PC-3 (cell line): ENCODE measurements at regions not wholly inside any gene's neighbourhood (a gene's known extent, or its start where the extent isn't known, plus 50 kb on each side); places are given as distances from the start of the nearest gene placed in this dataset.

ENCODE experiments used
- ATAC-seq: fragments of 200-7000 bp; cut with Tn5 transposase; 2 replicates; pipeline ENCODE4 v1.9.1; 2020; ENCODE audit warnings: mild to moderate bottlenecking, moderate library complexity
- BruUV-seq: library from RNA; stranded (reverse); fragments of 400-500 nt; replicated peaks from 2 replicates; lab custom pipeline; 2021; lab: Mats Ljungman, UMichigan
- CTCF ChIA-PET: fragments of 300-600 bp; sonication (Branson Sonifier 250); formaldehyde crosslinking; loops from one replicate; lab custom pipeline; 2022; ENCODE audit warnings: antibody characterized with exemption; lab: Charles Lee
- POLR2A ChIA-PET: fragments of 300-600 bp; sonication (Branson Sonifier 250); formaldehyde crosslinking; loops from one replicate; lab custom pipeline; 2022; ENCODE audit warnings: antibody characterized with exemption; ENCODE audit not compliant: unreplicated experiment; lab: Charles Lee
- DNase-seq: peaks from one replicate; pipeline ENCODE4 v3.0.0-alpha.2; 2015
- H2AFZ ChIP-seq: fragments of 300-600 bp; sonication (generic); 2 replicates; pipeline ENCODE4 v1.6.0; 2016; ENCODE audit warnings: antibody characterized with exemption, low read length
- H3F3A ChIP-seq: fragments of 300-600 bp; sonication (generic); one replicate; pipeline ENCODE4 v1.6.0; 2017; ENCODE audit warnings: antibody characterized with exemption, low read length, control low read depth, mild to moderate bottlenecking; ENCODE audit not compliant: unreplicated experiment
- H3K27ac ChIP-seq: fragments of 300-600 bp; sonication (generic); 2 replicates; pipeline ENCODE4 v1.5.1; 2016; ENCODE audit warnings: mild to moderate bottlenecking, low read length
- H3K27me3 ChIP-seq: fragments of 300-600 bp; sonication (generic); 2 replicates; pipeline ENCODE4 v1.6.1; 2016; ENCODE audit warnings: low read length, mixed read lengths
- H3K36me3 ChIP-seq: fragments of 300-600 bp; sonication (generic); 2 replicates; pipeline ENCODE4 v1.6.1; 2016; ENCODE audit warnings: low read depth, mixed run types, low read length, mixed read lengths
- H3K4me1 ChIP-seq: fragments of 300-600 bp; sonication (generic); 2 replicates; pipeline ENCODE4 v1.5.1; 2016; ENCODE audit warnings: low read length; ENCODE audit not compliant: insufficient read depth
- H3K4me2 ChIP-seq: fragments of 300-600 bp; sonication (generic); 2 replicates; pipeline ENCODE4 v1.6.0; 2016; ENCODE audit warnings: low read length
- H3K4me3 ChIP-seq: fragments of 300-600 bp; sonication (generic); 2 replicates; pipeline ENCODE4 v1.5.1; 2016; ENCODE audit warnings: mild to moderate bottlenecking, low read length, mixed read lengths
- H3K79me2 ChIP-seq: fragments of 300-600 bp; sonication (generic); 2 replicates; pipeline ENCODE4 v1.6.1; 2017; ENCODE audit warnings: low read length, mixed read lengths
- H3K9ac ChIP-seq: fragments of 300-600 bp; sonication (generic); 2 replicates; pipeline ENCODE4 v1.6.0; 2016; ENCODE audit warnings: mild to moderate bottlenecking, low read length
- H3K9me2 ChIP-seq: fragments of 300-600 bp; sonication (generic); replicated peaks from 2 replicates; pipeline ENCODE4 v1.6.1; 2016; ENCODE audit warnings: mixed run types, low read length, mixed read lengths
- H3K9me3 ChIP-seq: fragments of 300-600 bp; sonication (generic); 2 replicates; pipeline ENCODE4 v1.6.1; 2016; ENCODE audit warnings: low read length, mixed read lengths
- H4K20me1 ChIP-seq: fragments of 300-600 bp; sonication (generic); 2 replicates; pipeline ENCODE4 v1.6.1; 2016; ENCODE audit warnings: low read length, mixed read lengths
- CTCF ChIP-seq: fragments of 300-600 bp; sonication (generic); conservative IDR thresholded peaks from 2 replicates; pipeline ENCODE4 v1.5.1; 2017; ENCODE audit warnings: antibody characterized with exemption, low read depth, mild to moderate bottlenecking, low read length
- EZH2 ChIP-seq: fragments of 300-600 bp; sonication (generic); IDR thresholded peaks from one replicate; pipeline ENCODE4 v1.6.1; 2017; ENCODE audit warnings: antibody characterized with exemption, mild to moderate bottlenecking, low read length; ENCODE audit not compliant: unreplicated experiment
- EZH2phosphoT487 ChIP-seq: fragments of 300-600 bp; sonication (generic); IDR thresholded peaks from 2 replicates; pipeline ENCODE4 v1.6.1; 2018; ENCODE audit warnings: mild to moderate bottlenecking, antibody characterized with exemption, low read length, borderline replicate concordance
- intact Hi-C: fragments of 100-400 bp; cut with micrococcal nuclease; formaldehyde crosslinking; loops from 2 replicates; pipeline ENCODE4 v1.9.0; 2023

DNA sequence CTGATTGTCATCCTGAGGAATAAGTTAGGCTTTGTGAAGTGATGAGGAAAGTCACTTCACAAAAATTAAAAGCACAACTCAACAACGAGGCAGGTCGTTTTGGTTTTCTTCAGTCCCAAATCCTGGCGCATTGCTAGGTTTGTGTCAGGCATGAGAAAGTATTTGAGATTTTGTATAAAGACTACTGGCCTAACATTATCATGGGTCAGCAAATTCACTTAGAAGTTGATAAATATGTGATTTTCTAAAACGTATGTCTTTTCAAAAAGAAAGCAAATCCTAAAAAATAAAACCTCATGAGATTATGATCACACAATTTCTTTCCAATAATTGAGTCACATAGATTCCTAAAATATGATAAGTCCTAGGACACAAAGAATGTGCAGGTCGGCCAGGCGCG lies 395.8 kb upstream of the RORA start:
- no peak overlapping the region for H3K9ac ChIP-seq
- no peak overlapping the region for H3K4me3 ChIP-seq
- H3K4me2 ChIP-seq, result no peak overlapping the region
- CTCF ChIA-PET, result no interaction called here
- no peaks in the 10 kb centered on the region for H3K79me2 ChIP-seq
- intact Hi-C loops, result loop anchor here (10.0 kb wide), 2 partner anchors 210 to 460 kb away; no protein-coding TSS in a partner anchor
- H3K9me3 ChIP-seq, result no peaks in the 10 kb centered on the region
- ATAC-seq, result no peak
- TF ChIP-seq CTCF, result no peak
- no peak for TF ChIP-seq EZH2phosphoT487
- no peak for TF ChIP-seq EZH2
- DNase-seq, result no peak
- no peaks in the 10 kb centered on the region for H3F3A ChIP-seq
- H3K36me3 ChIP-seq, result no peaks in the 10 kb centered on the region
- no peaks in the 10 kb centered on the region for H3K9me2 ChIP-seq
- no TSS peak for BruUV-seq
- no peaks in the 10 kb centered on the region for H3K4me1 ChIP-seq
- POLR2A ChIA-PET, result no interaction called here
- H4K20me1 ChIP-seq, result no peaks in the 10 kb centered on the region
- no peak overlapping the region for H2AFZ ChIP-seq
- no peak overlapping the region for H3K27ac ChIP-seq
- peaks cover 29% of the 10 kb centered on the region for H3K27me3 ChIP-seq

DNA sequence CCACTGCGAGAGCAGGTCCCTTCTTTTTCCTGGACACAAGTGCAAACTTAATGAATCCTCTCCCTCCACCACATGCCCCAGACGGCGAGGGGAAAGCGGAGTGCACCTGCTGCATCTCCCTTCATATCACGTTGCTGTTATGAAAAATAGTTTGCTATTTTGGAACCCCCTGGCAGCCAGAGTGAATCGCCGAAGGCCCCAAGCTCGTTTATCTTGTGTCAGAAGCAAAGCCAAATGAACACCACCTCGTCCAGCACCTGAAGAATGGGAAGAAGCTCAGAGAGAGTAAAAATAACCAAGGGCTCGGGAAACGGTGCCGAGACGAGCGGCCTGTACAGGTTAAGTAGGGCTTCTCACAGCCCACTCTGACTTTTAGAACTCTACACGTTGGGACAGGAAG lies 394.6 kb upstream of the RORA start:
- H3K4me1 ChIP-seq, result no peaks in the 10 kb centered on the region
- no peaks in the 10 kb centered on the region for H3K36me3 ChIP-seq
- intact Hi-C loops, result loop anchor here (10.0 kb wide), 2 partner anchors 211 to 459 kb away; no protein-coding TSS in a partner anchor
- no peaks in the 10 kb centered on the region for H3F3A ChIP-seq
- BruUV-seq, result no TSS peak
- no peaks in the 10 kb centered on the region for H3K9me2 ChIP-seq
- no peak overlapping the region for H3K4me2 ChIP-seq
- H3K9ac ChIP-seq, result no peak overlapping the region
- TF ChIP-seq EZH2phosphoT487 (no peak), CTCF (no peak), EZH2 (no peak)
- POLR2A ChIA-PET, result no interaction called here
- peaks cover 24% of the 10 kb centered on the region for H3K27me3 ChIP-seq
- H2AFZ ChIP-seq, result no peak overlapping the region
- H3K27ac ChIP-seq, result no peak overlapping the region
- H3K9me3 ChIP-seq, result no peaks in the 10 kb centered on the region
- no peak for ATAC-seq
- no peaks in the 10 kb centered on the region for H4K20me1 ChIP-seq
- H3K4me3 ChIP-seq, result no peak overlapping the region
- H3K79me2 ChIP-seq, result no peaks in the 10 kb centered on the region
- CTCF ChIA-PET, result no interaction called here
- no peak for DNase-seq

DNA sequence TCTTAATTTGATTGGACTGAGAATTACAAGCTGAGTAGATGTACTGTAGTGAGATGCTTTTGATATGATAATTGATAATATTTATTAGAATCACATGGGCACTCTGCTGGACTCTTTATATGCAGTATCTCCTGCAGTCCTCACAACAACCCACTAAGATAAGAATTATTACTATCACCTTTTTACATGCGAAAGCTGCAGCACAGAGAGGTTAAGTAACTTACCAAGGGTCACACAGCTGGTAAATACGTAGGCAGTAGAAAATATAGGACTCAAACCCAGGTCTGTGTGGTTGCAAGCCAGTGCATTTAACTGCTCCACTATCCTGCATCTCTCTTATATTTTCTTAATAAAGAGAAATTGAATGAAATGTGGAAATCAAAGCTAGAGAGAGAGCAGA lies 392.8 kb upstream of the RORA start:
- H3K9me2 ChIP-seq, result no peaks in the 10 kb centered on the region
- H3K79me2 ChIP-seq, result no peaks in the 10 kb centered on the region
- H2AFZ ChIP-seq, result no peak overlapping the region
- H3K4me3 ChIP-seq, result no peak overlapping the region
- ChIA-PET POLR2A (no interaction called here), CTCF (no interaction called here)
- BruUV-seq, result no TSS peak
- H3K4me1 ChIP-seq, result no peaks in the 10 kb centered on the region
- no peak overlapping the region for H3K4me2 ChIP-seq
- no peak overlapping the region for H3K27ac ChIP-seq
- no peaks in the 10 kb centered on the region for H3K36me3 ChIP-seq
- intact Hi-C loops, result loop anchor here (10.0 kb wide), 2 partner anchors 213 to 457 kb away; no protein-coding TSS in a partner anchor
- DNase-seq (no peak), ATAC-seq (no peak)
- no peaks in the 10 kb centered on the region for H3F3A ChIP-seq
- TF ChIP-seq CTCF, result no peak
- no peak for TF ChIP-seq EZH2
- no peak for TF ChIP-seq EZH2phosphoT487
- H3K9ac ChIP-seq, result no peak overlapping the region
- H3K9me3 ChIP-seq, result no peaks in the 10 kb centered on the region
- H3K27me3 ChIP-seq, result peaks cover 20% of the 10 kb centered on the region
- no peaks in the 10 kb centered on the region for H4K20me1 ChIP-seq
